ENCODE measurements at regions not wholly inside any gene's neighbourhood (a gene's known extent, or its start where the extent isn't known, plus 50 kb on each side); places are given as distances from the start of the nearest gene placed in this dataset.

DNA sequence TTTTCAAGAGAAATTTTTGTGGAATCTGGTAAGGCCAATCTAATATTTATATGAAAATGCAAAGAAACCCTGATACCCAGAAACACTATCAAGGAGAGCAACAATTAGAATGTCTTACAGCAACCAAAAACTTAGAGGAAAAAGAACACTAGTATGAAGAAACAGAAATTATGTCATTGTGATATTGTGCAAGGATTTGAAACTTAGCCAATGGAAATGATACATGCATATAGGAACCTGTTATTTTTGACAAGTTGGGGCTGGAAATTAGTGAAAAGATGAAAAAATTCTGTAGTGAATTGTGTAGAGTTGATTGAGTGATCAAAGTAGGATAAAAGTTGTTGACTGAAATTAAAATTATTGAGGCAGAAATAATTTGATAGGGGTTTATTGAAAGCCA is 792.6 kb upstream of the SLITRK6 start:
- TF ChIP-seq, protein P1, sequence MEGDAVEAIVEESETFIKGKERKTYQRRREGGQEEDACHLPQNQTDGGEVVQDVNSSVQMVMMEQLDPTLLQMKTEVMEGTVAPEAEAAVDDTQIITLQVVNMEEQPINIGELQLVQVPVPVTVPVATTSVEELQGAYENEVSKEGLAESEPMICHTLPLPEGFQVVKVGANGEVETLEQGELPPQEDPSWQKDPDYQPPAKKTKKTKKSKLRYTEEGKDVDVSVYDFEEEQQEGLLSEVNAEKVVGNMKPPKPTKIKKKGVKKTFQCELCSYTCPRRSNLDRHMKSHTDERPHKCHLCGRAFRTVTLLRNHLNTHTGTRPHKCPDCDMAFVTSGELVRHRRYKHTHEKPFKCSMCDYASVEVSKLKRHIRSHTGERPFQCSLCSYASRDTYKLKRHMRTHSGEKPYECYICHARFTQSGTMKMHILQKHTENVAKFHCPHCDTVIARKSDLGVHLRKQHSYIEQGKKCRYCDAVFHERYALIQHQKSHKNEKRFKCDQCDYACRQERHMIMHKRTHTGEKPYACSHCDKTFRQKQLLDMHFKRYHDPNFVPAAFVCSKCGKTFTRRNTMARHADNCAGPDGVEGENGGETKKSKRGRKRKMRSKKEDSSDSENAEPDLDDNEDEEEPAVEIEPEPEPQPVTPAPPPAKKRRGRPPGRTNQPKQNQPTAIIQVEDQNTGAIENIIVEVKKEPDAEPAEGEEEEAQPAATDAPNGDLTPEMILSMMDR (IDR thresholded peaks at IDR 0.05): no peak
- TF ChIP-seq POLR2AphosphoS5 (IDR thresholded peaks at IDR 0.05): no peak
